ENCODE measurements at regions not wholly inside any gene's neighbourhood (a gene's known extent, or its start where the extent isn't known, plus 50 kb on each side); places are given as distances from the start of the nearest gene placed in this dataset.
A peak's percentile ranks its signal among the peaks of the same experiment; 100 is the strongest.

DNA sequence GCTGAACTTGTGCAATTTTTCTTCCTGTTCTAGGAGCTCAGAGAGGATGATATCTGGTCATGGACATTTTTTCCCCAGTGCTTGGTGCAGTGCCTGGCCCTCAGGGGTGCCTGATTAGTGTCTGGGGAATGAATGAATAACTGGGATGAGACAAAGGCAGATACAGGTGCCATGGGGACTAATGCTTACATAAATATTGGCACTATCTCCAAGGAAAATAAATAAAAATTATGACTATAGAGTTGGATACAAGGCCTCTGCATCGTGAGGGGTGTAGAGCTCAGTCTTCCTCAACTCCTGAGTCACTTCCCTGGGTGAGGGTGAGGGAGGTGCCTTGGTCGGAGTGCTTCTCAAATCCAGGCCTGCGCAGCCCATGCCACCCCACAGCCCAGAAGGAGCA, 188.6 kb downstream of the KCNA5 start:
- no peaks in the 10 kb centered on the region for H3K27me3 ChIP-seq (ENCODE audit: control insufficient read depth, insufficient read depth, low read length)
- DNase-seq (ENCODE audit: low read depth) = peak; percentile 17
- H3K4me3 ChIP-seq (ENCODE audit: low read depth, low read length) = no peak overlapping the region
- H3K36me3 ChIP-seq (ENCODE audit: control insufficient read depth, insufficient read depth, low read length) = no peaks in the 10 kb centered on the region
- TF ChIP-seq, protein P1, sequence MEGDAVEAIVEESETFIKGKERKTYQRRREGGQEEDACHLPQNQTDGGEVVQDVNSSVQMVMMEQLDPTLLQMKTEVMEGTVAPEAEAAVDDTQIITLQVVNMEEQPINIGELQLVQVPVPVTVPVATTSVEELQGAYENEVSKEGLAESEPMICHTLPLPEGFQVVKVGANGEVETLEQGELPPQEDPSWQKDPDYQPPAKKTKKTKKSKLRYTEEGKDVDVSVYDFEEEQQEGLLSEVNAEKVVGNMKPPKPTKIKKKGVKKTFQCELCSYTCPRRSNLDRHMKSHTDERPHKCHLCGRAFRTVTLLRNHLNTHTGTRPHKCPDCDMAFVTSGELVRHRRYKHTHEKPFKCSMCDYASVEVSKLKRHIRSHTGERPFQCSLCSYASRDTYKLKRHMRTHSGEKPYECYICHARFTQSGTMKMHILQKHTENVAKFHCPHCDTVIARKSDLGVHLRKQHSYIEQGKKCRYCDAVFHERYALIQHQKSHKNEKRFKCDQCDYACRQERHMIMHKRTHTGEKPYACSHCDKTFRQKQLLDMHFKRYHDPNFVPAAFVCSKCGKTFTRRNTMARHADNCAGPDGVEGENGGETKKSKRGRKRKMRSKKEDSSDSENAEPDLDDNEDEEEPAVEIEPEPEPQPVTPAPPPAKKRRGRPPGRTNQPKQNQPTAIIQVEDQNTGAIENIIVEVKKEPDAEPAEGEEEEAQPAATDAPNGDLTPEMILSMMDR (IDR thresholded peaks at IDR 0.05; ENCODE audit: insufficient read depth, low read length, severe bottlenecking) = no peak
- no peak for FAIRE-seq

DNA sequence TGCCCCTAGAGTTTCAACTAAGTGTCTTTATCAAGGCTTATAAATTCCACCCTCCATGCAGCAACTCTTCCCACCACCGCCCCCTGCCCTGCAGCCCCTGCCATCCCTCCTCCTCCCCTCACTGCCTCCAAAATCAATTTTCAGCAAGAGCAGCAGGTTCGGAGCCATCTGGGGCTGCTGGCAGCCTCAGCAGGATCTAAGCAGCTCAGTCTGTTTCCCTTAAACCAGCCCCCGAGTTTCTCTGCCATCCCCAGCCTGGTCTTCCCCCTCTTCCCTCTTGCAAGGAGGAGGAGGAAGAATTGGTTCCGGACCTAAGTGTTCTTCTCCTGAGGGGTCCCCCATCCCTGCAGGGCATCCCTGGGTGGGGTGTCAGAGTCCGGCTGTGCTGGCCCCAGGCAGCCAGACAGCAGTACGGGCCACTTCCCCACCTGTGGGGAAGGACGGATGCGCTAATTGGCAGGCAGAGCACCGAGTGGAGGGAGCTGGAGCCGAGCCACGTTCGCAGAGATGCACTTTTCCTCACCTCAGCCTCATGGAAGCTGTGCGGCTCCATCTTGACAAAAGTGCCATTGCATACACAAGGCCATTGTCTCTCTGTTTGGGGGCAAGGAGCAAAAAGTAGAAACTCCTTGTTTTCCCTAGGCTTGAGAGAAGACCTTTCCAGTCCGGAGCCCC, 189.3 kb downstream of the KCNA5 start:
- FAIRE-seq (no peak), DNase-seq (ENCODE audit: low read depth) (no peak)
- TF ChIP-seq, protein P1 (IDR thresholded peaks at IDR 0.05; ENCODE audit: insufficient read depth, low read length, severe bottlenecking) = no peak
- H3K27me3 ChIP-seq (ENCODE audit: control insufficient read depth, insufficient read depth, low read length) = no peaks in the 10 kb centered on the region
- no peak overlapping the region for H3K4me3 ChIP-seq (ENCODE audit: low read depth, low read length)
- H3K36me3 ChIP-seq (ENCODE audit: control insufficient read depth, insufficient read depth, low read length) = no peaks in the 10 kb centered on the region

DNA sequence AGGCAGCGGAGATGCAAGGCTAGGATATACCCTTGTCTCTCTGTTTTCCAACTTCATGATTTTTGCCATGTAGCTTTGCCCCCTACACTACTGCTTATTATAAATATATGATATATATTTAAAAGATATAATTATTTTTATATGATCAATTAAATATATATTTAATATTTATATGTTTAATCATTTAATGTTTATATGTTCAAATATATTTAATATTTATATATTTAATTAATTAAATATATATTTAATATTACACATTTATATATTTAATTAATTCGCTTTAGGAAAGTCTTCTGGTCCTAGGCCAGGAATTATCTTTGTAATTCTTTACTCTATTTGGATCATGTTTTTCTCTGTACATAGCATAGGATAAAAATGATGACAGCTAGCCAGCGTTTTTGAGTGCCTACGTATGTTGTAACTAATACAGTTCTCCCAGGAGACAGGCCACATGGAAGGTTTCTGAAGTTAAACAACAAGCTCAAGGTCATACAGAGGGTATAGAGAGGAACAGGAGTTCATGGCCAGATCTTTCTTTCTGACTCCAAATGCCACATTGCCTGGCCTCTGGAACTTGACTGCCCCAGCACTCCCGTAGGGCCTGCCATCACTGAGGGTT, 192.5 kb downstream of the KCNA5 start:
- no peaks in the 10 kb centered on the region for H3K27me3 ChIP-seq (ENCODE audit: control insufficient read depth, insufficient read depth, low read length)
- DNase-seq (ENCODE audit: low read depth) (no peak), FAIRE-seq (peak; percentile 68)
- no peaks in the 10 kb centered on the region for H3K36me3 ChIP-seq (ENCODE audit: control insufficient read depth, insufficient read depth, low read length)
- TF ChIP-seq, protein P1 (IDR thresholded peaks at IDR 0.05; ENCODE audit: insufficient read depth, low read length, severe bottlenecking) = no peak
- no peak overlapping the region for H3K4me3 ChIP-seq (ENCODE audit: low read depth, low read length)

DNA sequence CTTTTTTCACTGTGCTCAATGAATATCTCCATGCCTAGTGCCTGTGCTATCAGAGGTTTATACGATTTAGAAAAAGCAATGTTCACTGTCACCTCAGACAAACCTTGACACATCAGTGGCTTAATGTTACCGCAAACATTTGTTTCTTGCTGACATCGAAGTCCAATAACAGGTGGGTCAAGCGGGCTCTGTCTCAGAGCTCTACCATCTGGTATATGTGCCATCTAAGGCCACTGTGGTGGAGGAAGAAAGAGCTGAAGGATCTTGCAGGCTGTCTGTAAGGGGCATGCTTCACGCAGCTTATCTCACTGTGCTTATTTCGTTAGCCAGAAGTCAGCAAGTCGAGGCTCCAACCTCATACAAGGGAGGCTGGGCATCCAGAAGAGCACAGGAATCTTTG, 189.5 kb upstream of the NTF3 start:
- TF ChIP-seq, protein P1 (IDR thresholded peaks at IDR 0.05; ENCODE audit: insufficient read depth, low read length, severe bottlenecking) = no peak

DNA sequence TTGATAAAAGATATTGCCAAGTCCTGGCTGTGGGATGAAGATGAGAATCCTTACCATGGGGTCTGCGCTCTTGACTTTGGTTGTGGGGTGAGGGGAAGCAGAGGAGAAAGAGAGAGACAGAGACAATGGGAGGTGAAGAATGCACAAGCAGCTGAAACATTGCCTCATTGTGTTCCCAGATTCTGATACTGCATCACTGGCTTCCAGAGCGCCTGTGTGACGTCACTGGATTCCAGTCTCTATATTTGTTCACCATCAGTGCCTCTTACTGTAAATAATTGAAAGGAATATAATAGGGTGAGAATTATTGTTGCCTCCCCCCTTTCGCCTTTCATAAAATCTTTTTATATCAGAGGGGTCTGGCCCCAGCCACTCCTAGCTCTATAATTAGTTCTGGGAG, 188.9 kb upstream of the NTF3 start:
- Histone ChIP-seq H3K4me3 (ENCODE audit: low read depth, low read length) (no peak overlapping the region), H3K27me3 (ENCODE audit: control insufficient read depth, insufficient read depth, low read length) (no peaks in the 10 kb centered on the region), H3K36me3 (ENCODE audit: control insufficient read depth, insufficient read depth, low read length) (no peaks in the 10 kb centered on the region)
- no peak for FAIRE-seq
- DNase-seq (ENCODE audit: low read depth) = no peak
- TF ChIP-seq, protein P1 (IDR thresholded peaks at IDR 0.05; ENCODE audit: insufficient read depth, low read length, severe bottlenecking) = no peak

More for the DNA sequence above, 189.5 kb upstream of the NTF3 start:
- Histone ChIP-seq H3K36me3 (ENCODE audit: control insufficient read depth, insufficient read depth, low read length) (no peaks in the 10 kb centered on the region), H3K27me3 (ENCODE audit: control insufficient read depth, insufficient read depth, low read length) (no peaks in the 10 kb centered on the region), H3K4me3 (ENCODE audit: low read depth, low read length) (no peak overlapping the region)
- DNase-seq (ENCODE audit: low read depth) (no peak), FAIRE-seq (no peak)
